GM12878 (cell line): ENCODE measurements at regions not wholly inside any gene's neighbourhood (a gene's known extent, or its start where the extent isn't known, plus 50 kb on each side); places are given as distances from the start of the nearest gene placed in this dataset.

ENCODE experiments used
- ATAC-seq: fragments of 200-7000 bp; cut with Tn5 transposase; 3 replicates; pipeline ENCODE4 v1.9.1; 2020; ENCODE audit warnings: mild to moderate bottlenecking, moderate library complexity
- BruUV-seq: library from RNA; stranded (reverse); fragments of 400-500 nt; replicated peaks from 2 replicates; lab custom pipeline; 2021; lab: Mats Ljungman, UMichigan
- CTCF ChIA-PET: fragments of 300-600 bp; sonication (Branson Sonifier 250); formaldehyde crosslinking; extraction: SDS; loops from one replicate; lab custom pipeline; 2021; ENCODE audit warnings: inconsistent platforms; lab: Yijun Ruan, JAX
- POLR2A ChIA-PET: fragments of 350-600 bp; formaldehyde crosslinking; extraction: SDS; loops from one replicate; lab custom pipeline; 2021; ENCODE audit warnings: inconsistent platforms; lab: Charles Lee
- RAD21 ChIA-PET: fragments of 300-600 bp; sonication (Branson Sonifier 250); formaldehyde crosslinking; loops from one replicate; lab custom pipeline; 2023; ENCODE audit warnings: antibody characterized with exemption; ENCODE audit not compliant: unreplicated experiment; lab: Charles Lee
- SMC1A ChIA-PET: fragments of 300-600 bp; sonication (Branson Sonifier 250); formaldehyde crosslinking; loops from one replicate; lab custom pipeline; 2023; ENCODE audit not compliant: unreplicated experiment, uncharacterized antibody; lab: Charles Lee
- DNase-seq: peaks from one replicate; pipeline ENCODE4 v3.0.0-alpha.2; 2011; ENCODE audit warnings: low read depth, low spot score
- FAIRE-seq: peaks from 3 replicates; lab custom pipeline; 2011; peaks lifted over from hg19 to GRCh38; lab: Jason Lieb, UNC
- H2AFZ ChIP-seq: 2 replicates; pipeline ENCODE4 v1.6.0; 2011; ENCODE audit warnings: low read depth, low read length, control low read depth; ENCODE audit not compliant: control insufficient read depth
- H3K27ac ChIP-seq: 2 replicates; pipeline ENCODE4 v1.5.1; 2011; ENCODE audit warnings: control low read depth; ENCODE audit not compliant: control insufficient read depth, insufficient read depth
- H3K27me3 ChIP-seq, 2 experiments: replicated peaks in 1 of 2; 2 replicates each; pipeline versions ENCODE4 v1.6.0 to v1.6.1; 2011; ENCODE audit warnings: low read length in 1 of 2; ENCODE audit not compliant: control insufficient read depth in 2 of 2, insufficient read depth in 2 of 2
- H3K36me3 ChIP-seq, 2 experiments: 2 replicates each; pipeline ENCODE4 v1.5.1; 2011; ENCODE audit warnings: low read length in 1 of 2; ENCODE audit not compliant: control insufficient read depth in 2 of 2, insufficient read depth in 2 of 2
- H3K4me1 ChIP-seq: 2 replicates; pipeline ENCODE4 v1.6.1; 2011; ENCODE audit warnings: mild to moderate bottlenecking, low read length, moderate library complexity, mixed read lengths; ENCODE audit not compliant: control insufficient read depth, insufficient read depth
- H3K4me2 ChIP-seq: 2 replicates; pipeline ENCODE4 v1.6.0; 2011; ENCODE audit warnings: control low read depth; ENCODE audit not compliant: control insufficient read depth, insufficient read depth
- H3K4me3 ChIP-seq: fragments of 200-600 bp; sonication (generic); 2 replicates; pipeline ENCODE4 v1.5.1; 2016
- H3K79me2 ChIP-seq: 2 replicates; pipeline ENCODE4 v1.6.0; 2011; ENCODE audit warnings: low read length; ENCODE audit not compliant: control insufficient read depth, insufficient read depth
- H3K9ac ChIP-seq: 2 replicates; pipeline ENCODE4 v1.8.0; 2011; ENCODE audit warnings: low read length, control low read depth, mixed read lengths; ENCODE audit not compliant: control insufficient read depth, insufficient read depth
- H3K9me3 ChIP-seq: replicated peaks from 3 replicates; pipeline ENCODE4 v1.5.1; 2011; ENCODE audit warnings: mild to moderate bottlenecking, low read length; ENCODE audit not compliant: control insufficient read depth, insufficient read depth
- H4K20me1 ChIP-seq: 2 replicates; pipeline ENCODE4 v1.6.0; 2011; ENCODE audit not compliant: control insufficient read depth, insufficient read depth
- ASH2L ChIP-seq: fragments of 300-600, 200-600 bp; sonication (generic); IDR thresholded peaks from 2 replicates; pipeline ENCODE4 v1.6.1; 2017; ENCODE audit warnings: low read depth, mild to moderate bottlenecking, borderline replicate concordance
- BCL3 ChIP-seq: IDR thresholded peaks from 2 replicates; pipeline ENCODE4 v1.6.1; 2011; ENCODE audit warnings: borderline replicate concordance, low read depth, mild to moderate bottlenecking, moderate library complexity, low read length; ENCODE audit not compliant: insufficient read depth, poor library complexity, severe bottlenecking
- CBFB ChIP-seq: IDR thresholded peaks from 2 replicates; pipeline ENCODE4 v1.6.1; 2016; ENCODE audit warnings: antibody characterized with exemption, low read depth
- CBX5 ChIP-seq: sonication (generic); IDR thresholded peaks from 2 replicates; pipeline ENCODE4 v1.6.1; 2016; ENCODE audit warnings: low read depth, moderate library complexity, mild to moderate bottlenecking, inconsistent platforms
- MYB ChIP-seq: fragments of 150-350 bp; IDR thresholded peaks from 2 replicates; pipeline ENCODE4 v1.6.1; 2014; ENCODE audit warnings: mild to moderate bottlenecking, low read depth, low read length, borderline replicate concordance
- NR2C1 ChIP-seq: fragments of 450-650 bp; IDR thresholded peaks from 2 replicates; pipeline ENCODE4 v1.6.1; 2017; ENCODE audit warnings: antibody characterized with exemption, mild to moderate bottlenecking, moderate library complexity
- NR2C2 ChIP-seq: IDR thresholded peaks from 2 replicates; pipeline ENCODE4 v1.6.1; 2011; ENCODE audit warnings: borderline replicate concordance, low read depth; ENCODE audit not compliant: control insufficient read depth, insufficient read length
- POLR2AphosphoS5 ChIP-seq: IDR thresholded peaks from 2 replicates; pipeline ENCODE4 v1.6.1; 2011; ENCODE audit warnings: mild to moderate bottlenecking, low read length, inconsistent platforms
- RBBP5 ChIP-seq: fragments of 200-600 bp; sonication (generic); conservative IDR thresholded peaks from 2 replicates; pipeline ENCODE4 v1.6.1; 2016
- RCOR1 ChIP-seq: conservative IDR thresholded peaks from 2 replicates; pipeline ENCODE4 v1.6.1; 2012; ENCODE audit warnings: low read depth, low read length, improper control_type of control experiment
- RUNX3 ChIP-seq: IDR thresholded peaks from 2 replicates; pipeline ENCODE4 v1.6.1; 2012; ENCODE audit warnings: low read length, inconsistent platforms
- SREBF1 ChIP-seq: IDR thresholded peaks from 2 replicates; pipeline ENCODE4 v1.6.1; 2012; ENCODE audit warnings: mild to moderate bottlenecking, low read length
- USF2 ChIP-seq: IDR thresholded peaks from 2 replicates; pipeline ENCODE4 v1.6.1; 2011; ENCODE audit warnings: low read depth, low read length, improper control_type of control experiment, borderline replicate concordance
- whole genome bisulfite sequencing: methylation state at CpG from one replicate; pipeline ENCODE4 v1.1.6; 2016; ENCODE audit warnings: low lambda C conversion rate; ENCODE audit not compliant: insufficient replicate concordance, insufficient coverage; ENCODE audit errors: missing lambda C conversion rate; 5-methylcytosine and 5-hydroxymethylcytosine counted together
- in situ Hi-C: fragments of 300-500 bp; cut with MboI; formaldehyde crosslinking; loops from 9 replicates; pipeline ENCODE4 v1.14.3; 2018; ENCODE audit warnings: mixed read lengths
- intact Hi-C: fragments of 100-400 bp; cut with micrococcal nuclease; formaldehyde crosslinking; loops from one replicate; pipeline ENCODE4 v1.14.2; 2022; ENCODE audit not compliant: unreplicated experiment
- TF ChIP-seq, protein P1 (sequence below): fragments of 450-650 bp; IDR thresholded peaks from 2 replicates; pipeline ENCODE4 v1.6.1; 2017; ENCODE audit warnings: mild to moderate bottlenecking, low read depth, inconsistent platforms; ENCODE audit not compliant: poor library complexity, severe bottlenecking
- TF ChIP-seq, protein P2 (sequence below): fragments of 450-650 bp; IDR thresholded peaks from 2 replicates; pipeline ENCODE4 v1.6.1; 2014; ENCODE audit warnings: mild to moderate bottlenecking

DNA sequence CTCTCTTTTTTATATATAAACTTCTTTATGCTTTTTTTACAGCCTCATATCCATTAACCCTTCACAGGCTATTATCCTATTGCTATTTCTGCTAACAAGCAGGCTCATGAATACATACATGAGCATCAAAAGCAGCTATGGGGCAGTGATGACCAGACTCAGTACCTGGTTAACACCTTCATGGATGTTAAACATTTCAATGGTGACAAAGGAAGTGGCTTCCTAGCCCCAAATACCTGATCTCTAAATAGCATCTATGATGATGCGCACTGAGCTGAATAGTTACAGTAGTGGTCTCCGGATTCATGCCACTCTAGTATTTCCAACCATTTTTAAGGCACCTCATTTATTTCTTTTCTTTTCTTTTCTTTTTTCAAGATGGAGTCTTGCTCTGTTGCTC is 101.1 kb downstream of the TM2D1 start:
- no peaks in the 10 kb centered on the region for H3K4me1 ChIP-seq
- no peak for DNase-seq
- no peak overlapping the region for H2AFZ ChIP-seq
- H3K27me3 ChIP-seq: no peaks in the 10 kb centered on the region
- ChIA-PET POLR2A (no interaction called here), CTCF (interaction anchor here (0.7 kb wide), 1 partner anchor 77 kb away, joined by 5 read pairs; no protein-coding TSS in a partner anchor), RAD21 (no interaction called here), SMC1A (no interaction called here)
- no TSS peak for BruUV-seq
- no peak overlapping the region for H3K4me2 ChIP-seq
- H3K9me3 ChIP-seq: no peaks in the 10 kb centered on the region
- TF ChIP-seq RUNX3 (no peak), BCL3 (no peak), RBBP5 (no peak), POLR2AphosphoS5 (no peak), SREBF1 (no peak), MYB (no peak), ASH2L (no peak), NR2C2 (no peak), CBX5 (no peak), CBFB (no peak), NR2C1 (no peak), RCOR1 (no peak), USF2 (no peak)
- TF ChIP-seq, protein P1, sequence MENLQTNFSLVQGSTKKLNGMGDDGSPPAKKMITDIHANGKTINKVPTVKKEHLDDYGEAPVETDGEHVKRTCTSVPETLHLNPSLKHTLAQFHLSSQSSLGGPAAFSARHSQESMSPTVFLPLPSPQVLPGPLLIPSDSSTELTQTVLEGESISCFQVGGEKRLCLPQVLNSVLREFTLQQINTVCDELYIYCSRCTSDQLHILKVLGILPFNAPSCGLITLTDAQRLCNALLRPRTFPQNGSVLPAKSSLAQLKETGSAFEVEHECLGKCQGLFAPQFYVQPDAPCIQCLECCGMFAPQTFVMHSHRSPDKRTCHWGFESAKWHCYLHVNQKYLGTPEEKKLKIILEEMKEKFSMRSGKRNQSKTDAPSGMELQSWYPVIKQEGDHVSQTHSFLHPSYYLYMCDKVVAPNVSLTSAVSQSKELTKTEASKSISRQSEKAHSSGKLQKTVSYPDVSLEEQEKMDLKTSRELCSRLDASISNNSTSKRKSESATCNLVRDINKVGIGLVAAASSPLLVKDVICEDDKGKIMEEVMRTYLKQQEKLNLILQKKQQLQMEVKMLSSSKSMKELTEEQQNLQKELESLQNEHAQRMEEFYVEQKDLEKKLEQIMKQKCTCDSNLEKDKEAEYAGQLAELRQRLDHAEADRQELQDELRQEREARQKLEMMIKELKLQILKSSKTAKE: no peak
- TF ChIP-seq, protein P2, sequence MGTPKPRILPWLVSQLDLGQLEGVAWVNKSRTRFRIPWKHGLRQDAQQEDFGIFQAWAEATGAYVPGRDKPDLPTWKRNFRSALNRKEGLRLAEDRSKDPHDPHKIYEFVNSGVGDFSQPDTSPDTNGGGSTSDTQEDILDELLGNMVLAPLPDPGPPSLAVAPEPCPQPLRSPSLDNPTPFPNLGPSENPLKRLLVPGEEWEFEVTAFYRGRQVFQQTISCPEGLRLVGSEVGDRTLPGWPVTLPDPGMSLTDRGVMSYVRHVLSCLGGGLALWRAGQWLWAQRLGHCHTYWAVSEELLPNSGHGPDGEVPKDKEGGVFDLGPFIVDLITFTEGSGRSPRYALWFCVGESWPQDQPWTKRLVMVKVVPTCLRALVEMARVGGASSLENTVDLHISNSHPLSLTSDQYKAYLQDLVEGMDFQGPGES: no peak
- in situ Hi-C loops: no loop called here
- no peak overlapping the region for H3K27ac ChIP-seq
- no peak for ATAC-seq
- H3K4me3 ChIP-seq: no peak overlapping the region
- intact Hi-C loops: no loop called here
- H3K36me3 ChIP-seq: no peaks in the 10 kb centered on the region
- no peak for FAIRE-seq
- H3K79me2 ChIP-seq: no peaks in the 10 kb centered on the region
- H3K9ac ChIP-seq: no peak overlapping the region
- no peaks in the 10 kb centered on the region for H4K20me1 ChIP-seq
- WGBS: 43% methylated on average over 2 of the region's 2 CpGs
